ENCODE measurements at regions not wholly inside any gene's neighbourhood (a gene's known extent, or its start where the extent isn't known, plus 50 kb on each side); places are given as distances from the start of the nearest gene placed in this dataset.
"Not testable (repeated sequence)": the region's sequence is repeated elsewhere in the genome, so short reads cannot be mapped to it uniquely, and the experiment has no call there.

DNA sequence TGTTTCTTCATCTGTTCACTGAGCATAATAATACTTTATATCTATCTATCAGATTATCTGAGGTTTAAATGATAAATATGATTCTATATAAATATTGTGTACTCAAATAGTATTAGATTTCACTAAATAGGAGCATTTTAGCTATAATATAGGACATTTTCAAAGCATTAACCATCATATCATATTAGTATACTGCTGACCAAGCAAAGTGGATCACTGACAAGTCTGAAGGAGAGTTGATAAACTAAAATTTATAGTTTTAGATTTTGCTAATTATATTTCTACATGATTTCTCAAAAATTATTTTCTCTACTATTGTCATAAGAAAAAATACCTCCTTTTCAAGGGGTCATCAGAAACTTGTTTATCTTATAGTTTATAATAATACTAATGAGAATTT lies 937.8 kb upstream of the LRATD1 start:
- no peaks in the 10 kb centered on the region for H3K27me3 ChIP-seq (ENCODE audit: low read length)
- no peaks in the 10 kb centered on the region for H3K36me3 ChIP-seq (ENCODE audit: low read length)
- no peaks in the 10 kb centered on the region for H3K9me3 ChIP-seq (ENCODE audit: insufficient read depth, low read length)
- no peak for TF ChIP-seq CTCF (IDR thresholded peaks at IDR 0.05; ENCODE audit: insufficient read depth, low read length, poor library complexity, severe bottlenecking)
- TF ChIP-seq EZH2phosphoT487 (conservative IDR thresholded peaks at IDR 0.05; ENCODE audit: low read length): no peak
- no peaks in the 10 kb centered on the region for H4K20me1 ChIP-seq (ENCODE audit: low read depth, low read length)
- H3K9ac ChIP-seq (ENCODE audit: low read length): no peak overlapping the region
- H3K27ac ChIP-seq (ENCODE audit: low read depth, low read length): no peak overlapping the region
- H3K4me3 ChIP-seq (ENCODE audit: insufficient read depth, low read length, poor library complexity, severe bottlenecking): no peak overlapping the region
- no peaks in the 10 kb centered on the region; the same call in 1 of the 2 replicates for H3K9me2 ChIP-seq (replicated peaks; ENCODE audit: insufficient read depth, low read length)
- H3K79me2 ChIP-seq (ENCODE audit: insufficient read depth, low read length): no peaks in the 10 kb centered on the region
- H3F3A ChIP-seq (ENCODE audit: insufficient read depth): no peaks in the 10 kb centered on the region
- H3K4me2 ChIP-seq (ENCODE audit: low read depth, low read length, poor library complexity, severe bottlenecking): no peak overlapping the region
- H2AFZ ChIP-seq (ENCODE audit: low read depth, low read length, severe bottlenecking): no peak overlapping the region

GRCh38 chr2:13696601-13697000 lies 935.9 kb upstream of the LRATD1 start:
- Histone ChIP-seq H3K9me3 (ENCODE audit: insufficient read depth, low read length) (no peaks in the 10 kb centered on the region), H3K9me2 (replicated peaks; ENCODE audit: insufficient read depth, low read length) (no peaks in the 10 kb centered on the region; the same call in 1 of the 2 replicates), H3K4me2 (ENCODE audit: low read depth, low read length, poor library complexity, severe bottlenecking) (no peak overlapping the region), H3K4me3 (ENCODE audit: insufficient read depth, low read length, poor library complexity, severe bottlenecking) (no peak overlapping the region), H3K27ac (ENCODE audit: low read depth, low read length) (no peak overlapping the region), H3K27me3 (ENCODE audit: low read length) (no peaks in the 10 kb centered on the region), H3K79me2 (ENCODE audit: insufficient read depth, low read length) (no peaks in the 10 kb centered on the region), H3F3A (ENCODE audit: insufficient read depth) (no peaks in the 10 kb centered on the region), H3K9ac (ENCODE audit: low read length) (no peak overlapping the region), H3K36me3 (ENCODE audit: low read length) (no peaks in the 10 kb centered on the region), H2AFZ (ENCODE audit: low read depth, low read length, severe bottlenecking) (no peak overlapping the region), H4K20me1 (ENCODE audit: low read depth, low read length) (no peaks in the 10 kb centered on the region)
- TF ChIP-seq CTCF (IDR thresholded peaks at IDR 0.05; ENCODE audit: insufficient read depth, low read length, poor library complexity, severe bottlenecking) (no peak), EZH2phosphoT487 (conservative IDR thresholded peaks at IDR 0.05; ENCODE audit: low read length) (no peak)

GRCh38 chr2:13698847-13699246 lies 933.7 kb upstream of the LRATD1 start:
- no peak overlapping the region for H3K9ac ChIP-seq (ENCODE audit: low read length)
- H3K27me3 ChIP-seq (ENCODE audit: low read length): no peaks in the 10 kb centered on the region
- H3K27ac ChIP-seq (ENCODE audit: low read depth, low read length): no peak overlapping the region
- no peaks in the 10 kb centered on the region for H3K9me3 ChIP-seq (ENCODE audit: insufficient read depth, low read length)
- no peak overlapping the region for H2AFZ ChIP-seq (ENCODE audit: low read depth, low read length, severe bottlenecking)
- no peaks in the 10 kb centered on the region for H3K79me2 ChIP-seq (ENCODE audit: insufficient read depth, low read length)
- H3K4me2 ChIP-seq (ENCODE audit: low read depth, low read length, poor library complexity, severe bottlenecking): no peak overlapping the region
- H3K9me2 ChIP-seq (replicated peaks; ENCODE audit: insufficient read depth, low read length): no peaks in the 10 kb centered on the region; the same call in 1 of the 2 replicates
- H3K4me3 ChIP-seq (ENCODE audit: insufficient read depth, low read length, poor library complexity, severe bottlenecking): no peak overlapping the region
- H3K36me3 ChIP-seq (ENCODE audit: low read length): no peaks in the 10 kb centered on the region
- H4K20me1 ChIP-seq (ENCODE audit: low read depth, low read length): no peaks in the 10 kb centered on the region
- no peak for TF ChIP-seq EZH2phosphoT487 (conservative IDR thresholded peaks at IDR 0.05; ENCODE audit: low read length)
- TF ChIP-seq CTCF (IDR thresholded peaks at IDR 0.05; ENCODE audit: insufficient read depth, low read length, poor library complexity, severe bottlenecking): no peak
- H3F3A ChIP-seq (ENCODE audit: insufficient read depth): no peaks in the 10 kb centered on the region

GRCh38 chr2:13699939-13700338 lies 932.6 kb upstream of the LRATD1 start:
- not testable (repeated sequence) for H3K9me3 ChIP-seq (ENCODE audit: insufficient read depth, low read length); H3F3A ChIP-seq (ENCODE audit: insufficient read depth); H3K79me2 ChIP-seq (ENCODE audit: insufficient read depth, low read length); H3K4me3 ChIP-seq (ENCODE audit: insufficient read depth, low read length, poor library complexity, severe bottlenecking); H3K27me3 ChIP-seq (ENCODE audit: low read length); H3K36me3 ChIP-seq (ENCODE audit: low read length); H3K27ac ChIP-seq (ENCODE audit: low read depth, low read length); H3K9ac ChIP-seq (ENCODE audit: low read length); H4K20me1 ChIP-seq (ENCODE audit: low read depth, low read length); H2AFZ ChIP-seq (ENCODE audit: low read depth, low read length, severe bottlenecking); H3K4me2 ChIP-seq (ENCODE audit: low read depth, low read length, poor library complexity, severe bottlenecking); H3K9me2 ChIP-seq (replicated peaks; ENCODE audit: insufficient read depth, low read length)
